BJ (cell line): ENCODE measurements at regions not wholly inside any gene's neighbourhood (a gene's known extent, or its start where the extent isn't known, plus 50 kb on each side); places are given as distances from the start of the nearest gene placed in this dataset.

Experiments
- CTCF ChIA-PET: fragments of 350-600 bp; formaldehyde crosslinking; extraction: SDS; loops from one replicate; lab custom pipeline; 2021; ENCODE audit warnings: antibody characterized with exemption, inconsistent platforms; lab: Yijun Ruan, JAX
- POLR2A ChIA-PET: fragments of 300-600 bp; sonication (Branson Sonifier 250); formaldehyde crosslinking; extraction: SDS; loops from one replicate; lab custom pipeline; 2021; ENCODE audit warnings: antibody characterized with exemption; lab: Charles Lee
- DNase-seq: peaks from one replicate; pipeline ENCODE4 v3.0.0-alpha.2; 2011; ENCODE audit warnings: low read depth
- H3K27me3 ChIP-seq: 2 replicates; pipeline ENCODE4 v1.6.0; 2011; ENCODE audit warnings: low read length; ENCODE audit not compliant: control insufficient read depth, insufficient read depth
- H3K36me3 ChIP-seq: 2 replicates; pipeline ENCODE4 v1.5.1; 2011; ENCODE audit warnings: low read length; ENCODE audit not compliant: control insufficient read depth, insufficient read depth
- H3K4me3 ChIP-seq: 2 replicates; pipeline ENCODE4 v1.5.1; 2011; ENCODE audit warnings: low read depth, mild to moderate bottlenecking, control low read depth, low read length
- TF ChIP-seq, protein P1 (sequence below): IDR thresholded peaks from 2 replicates; pipeline ENCODE4 v1.5.1; 2011; ENCODE audit warnings: low read depth, mild to moderate bottlenecking, control low read depth, inconsistent platforms, low read length, moderate library complexity; ENCODE audit not compliant: insufficient read depth

DNA sequence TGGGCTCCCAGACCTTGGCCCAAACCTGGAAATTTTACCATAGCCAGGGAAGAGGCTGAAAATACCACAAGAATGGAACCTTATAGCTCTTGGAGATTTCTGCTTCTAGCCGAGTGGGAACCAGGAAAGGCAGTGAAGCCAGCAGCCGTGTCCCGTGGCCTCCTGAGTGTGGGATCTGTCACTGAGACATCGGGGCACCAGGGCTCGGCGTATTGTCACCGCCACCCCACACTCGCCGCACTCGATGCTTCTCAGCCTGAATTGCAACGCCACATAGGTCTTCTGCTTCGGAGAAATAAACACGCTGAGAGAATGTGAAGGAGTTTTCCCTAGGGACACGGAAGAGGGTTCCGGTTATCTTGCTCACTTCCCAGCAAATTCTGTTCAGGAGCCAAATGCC lies 61.5 kb downstream of the DLL1 start:
- Histone ChIP-seq H3K4me3 (no peak overlapping the region), H3K27me3 (no peaks in the 10 kb centered on the region), H3K36me3 (no peaks in the 10 kb centered on the region)
- ChIA-PET CTCF (no interaction called here), POLR2A (no interaction called here)
- no peak for DNase-seq
- TF ChIP-seq, protein P1, sequence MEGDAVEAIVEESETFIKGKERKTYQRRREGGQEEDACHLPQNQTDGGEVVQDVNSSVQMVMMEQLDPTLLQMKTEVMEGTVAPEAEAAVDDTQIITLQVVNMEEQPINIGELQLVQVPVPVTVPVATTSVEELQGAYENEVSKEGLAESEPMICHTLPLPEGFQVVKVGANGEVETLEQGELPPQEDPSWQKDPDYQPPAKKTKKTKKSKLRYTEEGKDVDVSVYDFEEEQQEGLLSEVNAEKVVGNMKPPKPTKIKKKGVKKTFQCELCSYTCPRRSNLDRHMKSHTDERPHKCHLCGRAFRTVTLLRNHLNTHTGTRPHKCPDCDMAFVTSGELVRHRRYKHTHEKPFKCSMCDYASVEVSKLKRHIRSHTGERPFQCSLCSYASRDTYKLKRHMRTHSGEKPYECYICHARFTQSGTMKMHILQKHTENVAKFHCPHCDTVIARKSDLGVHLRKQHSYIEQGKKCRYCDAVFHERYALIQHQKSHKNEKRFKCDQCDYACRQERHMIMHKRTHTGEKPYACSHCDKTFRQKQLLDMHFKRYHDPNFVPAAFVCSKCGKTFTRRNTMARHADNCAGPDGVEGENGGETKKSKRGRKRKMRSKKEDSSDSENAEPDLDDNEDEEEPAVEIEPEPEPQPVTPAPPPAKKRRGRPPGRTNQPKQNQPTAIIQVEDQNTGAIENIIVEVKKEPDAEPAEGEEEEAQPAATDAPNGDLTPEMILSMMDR, result no peak

DNA sequence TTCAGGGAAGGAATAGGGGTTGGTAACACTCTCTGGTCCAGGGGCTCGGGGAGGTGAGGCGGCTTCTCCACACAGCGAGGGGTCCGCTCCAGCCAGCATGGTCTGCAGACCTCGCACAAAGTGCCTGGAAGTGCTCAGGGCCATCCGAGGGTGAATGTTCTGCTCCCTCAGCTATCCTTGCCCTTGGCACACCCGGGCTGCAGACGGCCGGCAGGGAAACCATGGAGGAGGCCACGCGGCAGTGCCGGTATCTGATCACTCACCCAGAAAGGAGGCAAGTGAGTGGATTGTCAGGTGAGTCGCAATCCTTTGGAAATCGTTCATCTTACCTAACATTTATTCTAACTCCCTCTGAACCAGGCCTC lies 62.0 kb downstream of the DLL1 start:
- CTCF ChIA-PET, result no interaction called here
- no peak for DNase-seq
- H3K36me3 ChIP-seq, result no peaks in the 10 kb centered on the region
- no peaks in the 10 kb centered on the region for H3K27me3 ChIP-seq
- H3K4me3 ChIP-seq, result no peak overlapping the region
- POLR2A ChIA-PET, result no interaction called here
- TF ChIP-seq, protein P1, result no peak

DNA sequence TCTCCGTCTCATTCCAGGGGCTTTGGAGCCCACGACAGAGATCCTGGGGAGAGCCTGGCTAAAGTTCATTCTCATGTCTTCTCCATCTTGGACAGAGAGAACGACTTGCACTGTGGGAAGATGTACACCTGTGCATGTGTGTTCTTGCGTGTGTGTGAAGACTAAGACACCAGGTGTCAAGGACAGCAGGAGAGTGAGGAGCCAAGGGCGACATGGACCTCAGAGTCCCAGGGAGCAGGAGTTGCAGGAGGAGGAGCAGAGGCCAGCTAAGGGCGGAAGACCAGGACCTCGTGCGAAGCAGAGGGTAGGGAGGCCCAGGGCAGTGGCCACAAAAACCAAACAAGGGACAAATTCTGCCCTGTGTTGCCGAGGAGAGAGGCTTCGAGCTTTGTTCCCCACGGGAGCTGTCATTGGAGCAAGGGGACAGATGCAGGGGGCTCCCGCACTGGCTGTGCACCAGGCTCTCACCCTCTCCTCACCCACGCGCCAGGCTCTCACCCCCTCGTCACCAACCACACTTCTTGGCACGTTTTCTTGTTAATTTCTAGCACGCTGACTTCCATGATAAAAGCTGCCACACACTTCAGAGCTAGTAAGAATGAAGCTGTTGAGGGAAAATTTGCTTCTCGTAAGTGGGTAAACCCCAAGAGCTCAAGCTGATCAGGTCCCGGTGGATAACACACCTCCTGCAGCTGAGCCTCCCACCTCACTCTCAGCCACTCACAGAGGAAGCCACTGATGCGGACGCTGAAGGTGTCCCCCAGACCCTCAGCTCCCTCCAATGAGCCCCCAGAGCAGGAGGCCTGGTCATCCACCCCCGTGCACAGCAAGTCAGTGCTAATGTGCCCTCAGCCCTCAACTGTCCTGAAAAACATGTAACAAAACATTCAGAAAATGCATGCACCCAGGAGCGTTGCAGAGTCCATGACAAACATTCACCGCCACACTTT lies 62.6 kb downstream of the DLL1 start:
- Histone ChIP-seq H3K36me3 (no peaks in the 10 kb centered on the region), H3K27me3 (no peaks in the 10 kb centered on the region), H3K4me3 (no peak overlapping the region)
- TF ChIP-seq, protein P1, result no peak
- DNase-seq, result no peak
- CTCF ChIA-PET, result no interaction called here
- POLR2A ChIA-PET, result no interaction called here

DNA sequence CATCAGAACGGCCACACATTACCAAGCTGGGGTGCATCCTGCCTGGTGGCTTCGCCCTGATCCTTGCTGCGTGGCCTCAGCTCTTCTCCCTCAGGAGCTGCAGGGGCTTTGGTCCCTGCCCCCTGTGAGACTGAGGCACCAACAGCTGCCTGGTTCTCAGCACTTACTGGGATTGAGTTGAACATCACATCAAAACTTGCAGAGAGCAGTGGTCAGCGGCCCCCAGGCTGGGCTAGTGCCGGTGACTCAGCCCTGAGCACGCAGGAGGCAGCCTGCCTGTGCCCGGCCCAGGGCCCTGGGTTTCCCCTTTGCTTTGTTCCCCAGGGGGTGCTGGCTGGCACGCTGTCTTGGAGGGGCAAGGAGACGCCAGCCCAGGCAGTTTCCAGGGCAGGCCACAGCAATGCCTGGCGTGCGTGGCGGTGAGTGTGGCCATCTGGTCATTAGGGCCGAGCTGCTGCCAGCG lies 63.3 kb downstream of the DLL1 start:
- CTCF ChIA-PET, result no interaction called here
- no peaks in the 10 kb centered on the region for H3K36me3 ChIP-seq
- TF ChIP-seq, protein P1, result no peak
- POLR2A ChIA-PET, result no interaction called here
- no peak for DNase-seq
- H3K27me3 ChIP-seq, result no peaks in the 10 kb centered on the region
- H3K4me3 ChIP-seq, result no peak overlapping the region

DNA sequence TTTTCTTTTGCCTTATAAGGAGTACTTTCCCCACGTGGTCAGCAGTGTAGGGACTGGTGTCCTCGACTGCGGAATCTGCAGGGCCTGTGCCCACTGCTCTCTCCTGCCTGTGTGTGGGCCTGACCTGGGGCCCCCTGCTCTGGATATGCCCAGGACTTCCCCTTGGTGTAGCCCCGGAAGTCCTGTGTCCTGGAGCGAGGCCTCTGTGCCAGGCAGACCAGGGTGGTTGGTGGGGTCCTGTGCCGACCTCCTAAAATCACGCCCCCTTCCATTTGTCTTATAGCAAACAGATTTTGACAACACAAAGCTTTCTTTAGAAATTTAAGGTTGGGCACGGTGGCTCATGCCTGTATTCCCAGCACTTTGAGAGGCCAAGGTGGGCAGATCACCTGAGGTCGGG lies 64.2 kb downstream of the DLL1 start:
- Histone ChIP-seq H3K36me3 (no peaks in the 10 kb centered on the region), H3K27me3 (no peaks in the 10 kb centered on the region), H3K4me3 (no peak overlapping the region)
- ChIA-PET CTCF (no interaction called here), POLR2A (no interaction called here)
- DNase-seq, result no peak
- TF ChIP-seq, protein P1, result no peak
